Trophoblast cell (in vitro differentiated cells and primary cell): ENCODE measurements at regions not wholly inside any gene's neighbourhood (a gene's known extent, or its start where the extent isn't known, plus 50 kb on each side); places are given as distances from the start of the nearest gene placed in this dataset.

Experiments
- DNase-seq, 2 donors: peaks; one replicate each; pipeline ENCODE4 v3.0.0-alpha.2; 2016
- H2AFZ ChIP-seq: 2 replicates; pipeline ENCODE4 v1.6.1; 2013; ENCODE audit warnings: low read length, moderate library complexity, mild to moderate bottlenecking; ENCODE audit not compliant: insufficient read depth, poor library complexity
- H2AK5ac ChIP-seq: 2 replicates; pipeline ENCODE4 v1.6.1; 2013; ENCODE audit warnings: mild to moderate bottlenecking, low read length
- H2BK120ac ChIP-seq: 2 replicates; pipeline ENCODE4 v1.6.1; 2013; ENCODE audit warnings: low read length, mild to moderate bottlenecking, moderate library complexity; ENCODE audit not compliant: insufficient read depth, poor library complexity
- H2BK12ac ChIP-seq: 2 replicates; pipeline ENCODE4 v1.6.1; 2013; ENCODE audit warnings: mild to moderate bottlenecking, low read length, moderate library complexity
- H2BK5ac ChIP-seq: 2 replicates; pipeline ENCODE4 v1.6.1; 2013; ENCODE audit warnings: low read length, low read depth, moderate library complexity, mild to moderate bottlenecking; ENCODE audit not compliant: poor library complexity
- H3K14ac ChIP-seq: 2 replicates; pipeline ENCODE4 v1.6.1; 2013; ENCODE audit warnings: mild to moderate bottlenecking, low read length
- H3K18ac ChIP-seq: 2 replicates; pipeline ENCODE4 v1.6.1; 2013; ENCODE audit warnings: mild to moderate bottlenecking, low read length
- H3K23ac ChIP-seq: 2 replicates; pipeline ENCODE4 v1.6.1; 2013; ENCODE audit warnings: low read length
- H3K27ac ChIP-seq: 2 replicates; pipeline ENCODE4 v1.5.1; 2013; ENCODE audit warnings: low read depth, mild to moderate bottlenecking, inconsistent platforms, low read length, moderate library complexity
- H3K27me3 ChIP-seq: 2 replicates; pipeline ENCODE4 v1.6.1; 2013; ENCODE audit warnings: inconsistent platforms, mild to moderate bottlenecking, low read length, moderate library complexity; ENCODE audit not compliant: insufficient read depth
- H3K36me3 ChIP-seq, 2 experiments: 1 replicate in 1 of 2; 2 replicates in 1 of 2; pipeline ENCODE4 v1.6.1; 2013; ENCODE audit warnings: low read length in 2 of 2, mild to moderate bottlenecking in 2 of 2, moderate library complexity in 1 of 2; ENCODE audit not compliant: insufficient read depth in 2 of 2, control insufficient read depth in 1 of 2
- H3K4ac ChIP-seq: 2 replicates; pipeline ENCODE4 v1.6.1; 2013; ENCODE audit warnings: low read depth, mild to moderate bottlenecking, low read length, moderate library complexity
- H3K4me1 ChIP-seq, 2 experiments: 1 replicate in 1 of 2; 2 replicates in 1 of 2; pipeline ENCODE4 v1.6.1; 2013; ENCODE audit warnings: low read length in 2 of 2, mild to moderate bottlenecking in 2 of 2, moderate library complexity in 1 of 2; ENCODE audit not compliant: insufficient read depth in 2 of 2, control insufficient read depth in 1 of 2
- H3K4me2 ChIP-seq: 2 replicates; pipeline ENCODE4 v1.6.1; 2013; ENCODE audit warnings: inconsistent platforms, mild to moderate bottlenecking, low read length, moderate library complexity
- H3K4me3 ChIP-seq: 2 replicates; pipeline ENCODE4 v1.5.1; 2013; ENCODE audit warnings: mild to moderate bottlenecking, low read depth, low read length, inconsistent platforms
- H3K79me1 ChIP-seq: one replicate; pipeline ENCODE4 v1.6.1; 2013; ENCODE audit warnings: low read length
- H3K79me2 ChIP-seq: 2 replicates; pipeline ENCODE4 v1.6.1; 2013; ENCODE audit warnings: low read length, mild to moderate bottlenecking; ENCODE audit not compliant: control insufficient read depth, insufficient read depth, poor library complexity
- H3K9ac ChIP-seq: 2 replicates; pipeline ENCODE4 v1.6.1; 2013; ENCODE audit warnings: mild to moderate bottlenecking, low read length
- H3K9me3 ChIP-seq: 2 replicates; pipeline ENCODE4 v1.6.1; 2013; ENCODE audit warnings: low read depth, mild to moderate bottlenecking, control low read depth, inconsistent platforms, low read length; ENCODE audit not compliant: insufficient read depth
- H4K12ac ChIP-seq: 2 replicates; pipeline ENCODE4 v1.6.1; 2013; ENCODE audit warnings: low read depth, mild to moderate bottlenecking, low read length, moderate library complexity
- H4K8ac ChIP-seq: 2 replicates; pipeline ENCODE4 v1.6.1; 2013; ENCODE audit warnings: low read depth, mild to moderate bottlenecking, low read length, moderate library complexity
- H4K91ac ChIP-seq: one replicate; pipeline ENCODE4 v1.6.1; 2013; ENCODE audit warnings: low read depth, mild to moderate bottlenecking, low read length, moderate library complexity
- WGBS: extraction: QIAGEN DNeasy Blood & Tissue Kit; methylation state at CpG from one replicate; pipeline ENCODE4 v1.1.7; 2013; ENCODE audit warnings: missing lambda C conversion rate; ENCODE audit not compliant: insufficient read length, insufficient coverage; ENCODE audit errors: extremely low coverage; 5-methylcytosine and 5-hydroxymethylcytosine counted together

GRCh38 chr2:153299809-153300208 is 178.8 kb downstream of the RPRM start:
- no peak overlapping the region for H4K8ac ChIP-seq
- H3K9ac ChIP-seq: no peak overlapping the region
- H2AFZ ChIP-seq: no peak overlapping the region
- WGBS: no CpG with 5 or more reads among the region's 4 CpGs
- H4K12ac ChIP-seq: no peak overlapping the region
- H3K23ac ChIP-seq: no peak overlapping the region
- no peak overlapping the region for H3K4me3 ChIP-seq
- H2BK5ac ChIP-seq: no peak overlapping the region
- H3K79me1 ChIP-seq: no peaks in the 10 kb centered on the region
- H3K4ac ChIP-seq: no peak overlapping the region
- H3K79me2 ChIP-seq: no peaks in the 10 kb centered on the region
- no peak overlapping the region for H2AK5ac ChIP-seq
- DNase-seq: peak; percentile 13 to 23
- no peak overlapping the region for H3K27ac ChIP-seq
- no peaks in the 10 kb centered on the region for H3K4me1 ChIP-seq
- no peaks in the 10 kb centered on the region for H3K27me3 ChIP-seq
- H3K18ac ChIP-seq: no peak overlapping the region
- no peak overlapping the region for H3K14ac ChIP-seq
- H3K4me2 ChIP-seq: no peak overlapping the region
- no peak overlapping the region for H2BK120ac ChIP-seq
- H3K36me3 ChIP-seq: no peaks in the 10 kb centered on the region
- H2BK12ac ChIP-seq: no peak overlapping the region
- no peak overlapping the region for H4K91ac ChIP-seq
- H3K9me3 ChIP-seq: no peaks in the 10 kb centered on the region

- Histone ChIP-seq H4K12ac (no peak overlapping the region), H3K4ac (no peak overlapping the region), H3K4me1 (no peaks in the 10 kb centered on the region), H3K14ac (no peak overlapping the region), H2BK5ac (no peak overlapping the region), H2BK120ac (no peak overlapping the region), H2AFZ (no peak overlapping the region), H3K18ac (no peak overlapping the region), H3K79me1 (no peaks in the 10 kb centered on the region), H4K91ac (no peak overlapping the region), H3K4me2 (no peak overlapping the region), H3K9me3 (no peaks in the 10 kb centered on the region), H4K8ac (no peak overlapping the region), H3K9ac (no peak overlapping the region), H2AK5ac (no peak overlapping the region), H3K79me2 (no peaks in the 10 kb centered on the region), H3K4me3 (no peak overlapping the region), H3K23ac (no peak overlapping the region), H3K27me3 (no peaks in the 10 kb centered on the region), H2BK12ac (no peak overlapping the region), H3K36me3 (no peaks in the 10 kb centered on the region), H3K27ac (no peak overlapping the region)
- DNase-seq: no peak
- WGBS: 100% methylated on average over 2 of the region's 3 CpGs
Measured at GRCh38 chr2:153299217-153299616, 179.3 kb downstream of the RPRM start.

DNA sequence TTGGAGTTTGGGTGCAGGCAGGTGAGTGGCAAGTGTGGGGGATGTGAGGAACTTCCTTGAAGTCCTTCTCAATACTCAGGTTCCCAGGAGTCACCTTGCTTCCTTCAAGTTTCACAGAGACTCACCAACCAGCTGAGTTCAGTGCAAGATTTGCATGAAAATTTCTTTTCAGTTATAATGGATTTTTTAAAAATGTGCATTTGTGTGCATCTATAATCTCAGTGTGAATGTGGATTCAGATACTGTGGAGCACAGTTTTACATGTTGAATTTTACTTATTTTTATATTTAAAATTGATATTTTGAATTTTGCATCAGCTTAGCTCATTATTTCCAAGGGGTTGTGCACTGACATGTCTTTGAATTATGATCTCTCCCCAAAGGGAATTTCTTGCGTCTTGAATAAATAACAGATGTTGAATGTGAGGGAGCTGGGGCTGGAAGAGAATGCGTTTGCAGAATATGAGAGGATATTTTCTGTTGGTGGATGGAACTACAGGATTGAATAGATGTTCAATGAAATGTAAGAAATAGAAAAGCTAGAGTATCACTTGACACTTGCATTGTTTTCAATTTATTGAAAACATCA is 184.3 kb downstream of the RPRM start:
- Histone ChIP-seq H3K36me3 (no peaks in the 10 kb centered on the region), H4K12ac (no peak overlapping the region), H3K18ac (no peak overlapping the region), H4K91ac (no peak overlapping the region), H3K4me1 (no peaks in the 10 kb centered on the region), H3K4me3 (no peak overlapping the region), H2AFZ (no peak overlapping the region), H2BK5ac (no peak overlapping the region), H3K9me3 (no peaks in the 10 kb centered on the region), H3K4ac (no peak overlapping the region), H4K8ac (no peak overlapping the region), H3K23ac (no peak overlapping the region), H3K27me3 (no peaks in the 10 kb centered on the region), H2BK120ac (no peak overlapping the region), H2BK12ac (no peak overlapping the region), H3K27ac (no peak overlapping the region), H3K14ac (no peak overlapping the region), H3K4me2 (no peak overlapping the region), H3K79me2 (no peaks in the 10 kb centered on the region), H3K9ac (no peak overlapping the region), H3K79me1 (no peaks in the 10 kb centered on the region), H2AK5ac (no peak overlapping the region)
- no CpG with 5 or more reads among the region's 2 CpGs for WGBS
- no peak for DNase-seq

- peaks cover 1% of the 10 kb centered on the region for H3K9me3 ChIP-seq
- H3K4me2 ChIP-seq: no peak overlapping the region
- H4K12ac ChIP-seq: no peak overlapping the region
- H3K23ac ChIP-seq: no peak overlapping the region
- no peak overlapping the region for H3K14ac ChIP-seq
- H3K4me3 ChIP-seq: no peak overlapping the region
- H3K79me1 ChIP-seq: no peaks in the 10 kb centered on the region
- H4K91ac ChIP-seq: no peak overlapping the region
- DNase-seq: no peak
- H2AK5ac ChIP-seq: no peak overlapping the region
- no peak overlapping the region for H3K9ac ChIP-seq
- no peak overlapping the region for H3K18ac ChIP-seq
- no peak overlapping the region for H3K4ac ChIP-seq
- H2BK120ac ChIP-seq: no peak overlapping the region
- no peak overlapping the region for H2BK12ac ChIP-seq
- no peaks in the 10 kb centered on the region for H3K27me3 ChIP-seq
- WGBS: no CpG with 5 or more reads among the region's 5 CpGs
- no peak overlapping the region for H2BK5ac ChIP-seq
- H2AFZ ChIP-seq: no peak overlapping the region
- H3K4me1 ChIP-seq: peaks cover 0 to 2% of the 10 kb centered on the region in 2 experiments
- H3K36me3 ChIP-seq: no peaks in the 10 kb centered on the region
- no peak overlapping the region for H4K8ac ChIP-seq
- H3K79me2 ChIP-seq: no peaks in the 10 kb centered on the region
- H3K27ac ChIP-seq: no peak overlapping the region
Measured at GRCh38 chr2:153291718-153292117, 186.8 kb downstream of the RPRM start.
